NCI-H510A (cell line): ENCODE measurements at regions not wholly inside any gene's neighbourhood (a gene's known extent, or its start where the extent isn't known, plus 50 kb on each side); places are given as distances from the start of the nearest gene placed in this dataset.

Experiments
- DNase-seq: peaks from one replicate; lab custom pipeline; 2025; lab: John Stamatoyannopoulos, UW

DNA sequence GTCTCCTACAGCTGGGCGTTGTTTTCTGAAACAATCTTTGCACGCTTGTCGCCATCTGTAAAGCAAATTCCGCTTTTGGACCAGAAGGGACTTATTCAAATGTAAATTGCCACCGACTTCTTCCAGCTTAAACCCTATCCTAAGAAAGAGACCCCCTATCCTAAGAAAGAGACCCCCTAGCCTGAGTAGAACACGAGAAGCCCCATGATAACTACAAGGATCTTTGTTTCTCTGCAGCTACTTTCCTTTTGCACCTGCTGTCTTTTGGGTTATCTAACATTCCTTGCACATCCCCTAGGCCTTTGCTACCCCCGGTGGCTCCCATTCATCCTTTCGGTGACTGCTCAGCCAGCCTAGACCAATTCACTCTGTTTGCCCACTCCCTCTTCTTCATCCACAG is 536.0 kb upstream of the PRKX start:
- DNase-seq, result no peak

DNA sequence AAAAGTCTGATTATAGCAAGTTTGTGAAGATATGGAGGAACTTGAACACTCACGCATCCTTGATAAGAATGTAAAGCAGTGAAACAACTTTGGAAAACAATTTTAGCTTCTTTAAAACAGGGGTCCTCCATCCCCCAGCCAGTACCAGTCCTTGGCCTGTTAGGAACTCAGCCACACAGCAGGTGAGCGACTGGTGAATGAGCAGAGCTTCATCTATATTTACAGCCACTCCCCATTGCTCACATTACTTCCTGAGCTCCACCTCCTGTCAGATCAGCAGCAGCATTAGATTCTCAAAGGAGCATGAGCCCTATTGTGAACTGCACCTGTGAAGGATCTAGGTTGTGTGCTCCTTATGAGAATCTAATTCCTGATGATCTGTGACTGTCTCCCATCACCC is 530.3 kb upstream of the PRKX start:
- DNase-seq, result no peak

DNA sequence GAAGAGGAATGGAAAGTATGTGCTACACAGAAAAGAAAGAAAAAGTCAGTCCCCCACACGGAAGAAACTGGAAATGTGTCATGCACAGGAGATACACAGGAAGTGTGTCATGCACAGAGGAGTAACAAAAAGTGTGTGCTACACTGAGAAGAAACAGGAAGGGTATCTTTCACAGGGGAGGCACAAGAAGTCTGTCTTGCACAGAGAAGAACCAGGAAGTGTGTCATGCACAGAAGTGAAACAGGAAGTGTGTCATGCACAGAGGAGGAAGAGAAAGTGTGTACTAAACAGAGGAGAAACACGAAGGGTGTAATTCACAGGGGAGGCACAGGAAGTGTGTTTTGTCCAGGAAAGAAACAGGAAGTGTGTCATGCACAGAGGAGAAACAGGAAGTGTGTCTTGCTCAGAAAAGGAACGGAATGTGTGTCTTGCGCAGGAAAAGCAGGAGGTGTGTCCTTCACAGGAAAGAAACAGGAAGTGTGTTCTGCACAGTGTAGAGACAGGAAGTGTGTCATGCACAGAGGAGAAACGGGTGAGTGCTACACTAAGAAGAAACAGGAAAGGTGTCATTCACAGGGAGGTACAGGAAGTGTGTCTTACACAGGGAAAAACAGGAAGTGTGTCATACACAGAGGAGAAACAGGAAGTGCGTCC is 527.2 kb upstream of the PRKX start:
- no peak for DNase-seq

DNA sequence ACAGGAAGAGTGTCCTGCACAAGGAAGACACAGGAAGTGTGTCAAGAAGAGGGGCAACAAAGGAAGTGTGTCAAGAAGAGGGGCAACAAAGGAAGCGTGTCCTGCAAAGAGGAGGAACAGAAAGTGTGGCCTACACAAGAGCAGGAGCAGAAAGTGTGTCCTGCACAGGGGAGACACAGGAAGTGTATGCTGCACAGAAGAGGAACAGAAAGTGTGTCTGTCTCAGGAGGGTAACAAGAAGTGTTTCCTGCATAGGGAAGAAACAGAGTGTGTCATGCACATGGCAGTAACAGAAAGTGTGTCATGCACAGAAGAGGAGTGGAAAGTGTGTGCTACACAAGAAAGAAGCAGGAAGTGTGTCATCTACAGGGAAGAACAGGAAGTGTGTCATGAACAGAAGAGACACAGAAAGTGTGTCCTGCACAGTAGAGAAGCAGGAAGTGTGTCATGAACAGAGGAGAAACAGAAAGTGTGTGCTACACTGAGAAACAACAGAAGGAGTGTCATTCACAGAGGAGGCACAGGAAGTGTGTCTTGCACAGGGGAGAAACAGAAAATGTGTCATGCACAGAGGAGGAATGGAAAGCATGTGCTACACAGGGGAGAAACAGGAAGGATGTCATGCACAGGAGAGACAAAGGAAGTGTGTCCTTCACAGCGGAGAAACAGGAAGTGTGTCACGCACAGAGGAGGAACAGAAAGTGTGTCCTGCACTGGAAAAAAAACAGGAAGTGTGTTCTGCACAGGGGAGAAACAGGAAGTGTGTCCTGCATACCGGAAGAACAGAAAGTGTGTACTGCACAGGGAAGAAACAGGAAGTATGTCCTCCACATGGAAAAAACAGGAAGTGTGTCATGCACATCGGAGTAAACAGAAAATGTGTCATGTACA is 526.4 kb upstream of the PRKX start:
- DNase-seq, result no peak

DNA sequence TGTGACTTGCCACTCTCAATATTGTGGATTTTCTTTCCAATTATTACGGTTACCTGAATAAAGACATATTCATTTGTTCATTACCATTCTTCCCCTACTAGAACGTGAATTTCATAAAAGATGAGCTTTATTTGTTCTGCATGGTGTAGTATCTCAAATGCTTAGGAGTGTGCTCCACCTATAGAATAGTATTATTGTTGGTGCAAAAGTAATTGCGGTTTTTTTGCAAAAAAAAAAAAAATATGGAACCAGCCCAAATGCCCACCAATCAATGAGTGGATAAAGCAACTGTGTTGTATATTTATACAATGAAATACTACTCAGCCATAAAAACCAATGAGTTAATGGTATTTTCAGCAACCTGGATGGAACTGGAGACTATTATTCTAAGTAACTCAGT is 525.5 kb upstream of the PRKX start:
- DNase-seq, result no peak

DNA sequence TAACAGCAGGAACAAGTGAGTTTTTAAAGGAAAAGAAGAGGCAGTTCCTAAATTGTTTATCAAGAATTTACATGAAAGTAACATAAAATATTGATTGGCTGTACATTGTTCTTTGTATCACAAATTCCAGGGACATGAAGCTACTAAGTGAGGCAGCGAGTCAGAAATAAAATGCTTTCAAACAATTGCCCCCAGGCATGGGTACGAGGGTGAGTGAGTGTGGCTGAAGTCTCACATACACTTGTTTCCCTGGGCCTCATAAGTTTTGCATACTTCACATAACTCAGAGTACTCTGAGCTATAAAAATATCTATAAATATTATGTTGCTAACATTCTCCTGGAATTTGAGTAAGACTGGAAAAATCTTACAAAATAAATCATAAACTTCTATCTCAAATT is 511.6 kb upstream of the PRKX start:
- no peak for DNase-seq

DNA sequence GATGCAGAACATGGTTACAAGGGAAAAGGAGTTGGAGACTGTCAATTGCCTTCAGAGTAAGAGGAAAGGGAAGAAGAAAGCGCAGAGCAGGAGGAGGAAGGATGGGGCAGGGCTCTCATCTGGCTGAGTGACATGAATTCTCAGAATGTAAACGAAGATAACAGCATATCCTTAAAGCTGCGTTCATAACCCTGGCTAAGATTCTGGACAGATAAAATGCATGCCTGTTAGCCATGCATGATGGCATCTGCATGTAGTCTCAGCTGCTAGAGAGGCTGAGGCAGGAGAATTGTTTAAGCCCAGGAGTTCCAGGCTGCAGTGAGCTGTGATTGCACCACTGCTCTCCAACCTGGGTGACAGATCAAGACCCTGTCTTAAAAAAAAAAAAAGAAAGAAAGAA is 493.5 kb upstream of the PRKX start:
- no peak for DNase-seq

DNA sequence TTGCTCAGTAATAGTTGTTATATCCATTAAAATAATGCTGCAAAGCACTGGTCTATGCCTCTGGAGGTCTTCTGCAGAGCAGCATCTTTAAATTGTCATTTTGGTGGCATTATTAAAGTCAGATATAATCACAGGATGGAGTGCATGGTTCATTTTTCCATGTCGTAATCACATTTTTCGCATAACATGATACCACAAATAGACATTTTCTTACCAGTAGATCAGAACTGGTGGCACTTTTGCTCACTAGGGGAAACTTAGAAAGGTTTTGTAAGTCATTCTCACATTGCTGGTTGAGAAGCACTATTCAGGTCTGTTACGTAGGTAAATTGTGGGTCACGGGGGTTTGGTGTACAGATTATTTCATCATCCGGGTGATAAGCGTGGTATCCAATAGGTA is 484.5 kb upstream of the PRKX start:
- DNase-seq, result no peak

DNA sequence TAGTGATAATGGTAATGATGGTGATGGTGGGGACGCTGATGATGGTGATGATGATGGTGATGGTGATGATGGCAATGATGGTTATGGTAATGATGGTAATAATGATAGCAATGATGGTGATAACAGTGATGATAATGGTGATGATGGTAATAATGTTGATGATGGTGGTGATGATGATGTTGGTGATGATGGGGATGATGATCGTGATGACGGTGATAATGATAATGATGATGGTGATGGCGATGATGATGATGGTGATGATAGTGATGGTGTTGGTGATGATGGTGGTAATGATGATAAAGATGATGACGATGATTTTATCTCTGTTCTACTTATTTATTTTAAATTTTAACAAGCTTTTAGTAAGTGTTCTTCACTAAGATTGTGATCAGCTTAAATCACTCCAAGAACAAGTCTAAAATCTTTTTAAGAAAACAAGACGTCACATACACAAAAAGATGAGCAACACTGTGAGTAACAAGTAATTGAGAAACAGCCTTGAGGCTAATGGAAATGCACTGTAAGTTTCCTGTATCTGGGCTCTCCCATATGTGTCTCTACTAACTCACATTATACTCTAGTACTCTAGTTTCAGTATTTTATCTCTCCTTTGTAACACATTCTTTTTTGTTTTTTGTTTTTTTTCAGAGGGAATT is 480.2 kb upstream of the PRKX start:
- DNase-seq, result no peak

DNA sequence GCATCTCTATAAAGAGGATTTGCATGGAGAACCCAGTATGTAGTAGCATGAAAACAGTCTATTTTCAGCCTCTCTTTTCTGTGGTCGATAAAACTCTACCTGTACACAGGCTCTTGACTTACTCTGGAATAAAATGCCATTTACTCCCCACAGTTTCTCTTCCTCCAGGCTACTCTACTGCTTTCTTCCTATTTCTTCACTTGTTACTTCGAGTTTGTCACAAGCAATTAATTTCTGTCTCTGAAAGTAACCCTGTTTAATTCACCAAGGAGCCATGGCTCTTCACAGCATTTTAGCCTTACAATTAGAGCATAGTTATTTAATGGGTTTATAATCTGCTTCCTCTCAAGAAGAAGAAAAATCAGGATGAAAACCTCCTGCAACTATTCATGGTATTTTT is 472.9 kb upstream of the PRKX start:
- no peak for DNase-seq

DNA sequence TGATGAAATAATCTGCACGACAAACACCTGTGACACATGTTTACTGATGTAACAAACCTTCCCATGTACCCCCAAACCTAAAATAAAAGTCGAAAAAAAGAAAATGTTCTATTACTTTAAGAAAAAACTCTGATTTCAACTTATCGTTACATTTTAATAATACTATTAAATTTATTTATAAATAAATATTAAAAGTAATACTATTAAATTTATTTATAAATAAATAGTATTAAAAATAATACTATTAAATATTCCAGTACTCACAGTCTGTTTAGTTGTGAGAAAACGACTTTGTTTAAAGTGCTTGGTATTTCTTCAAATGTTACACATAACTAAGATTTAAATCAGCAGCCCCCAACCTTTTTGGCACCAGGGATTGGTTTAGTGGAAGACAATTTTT is 471.6 kb upstream of the PRKX start:
- no peak for DNase-seq

DNA sequence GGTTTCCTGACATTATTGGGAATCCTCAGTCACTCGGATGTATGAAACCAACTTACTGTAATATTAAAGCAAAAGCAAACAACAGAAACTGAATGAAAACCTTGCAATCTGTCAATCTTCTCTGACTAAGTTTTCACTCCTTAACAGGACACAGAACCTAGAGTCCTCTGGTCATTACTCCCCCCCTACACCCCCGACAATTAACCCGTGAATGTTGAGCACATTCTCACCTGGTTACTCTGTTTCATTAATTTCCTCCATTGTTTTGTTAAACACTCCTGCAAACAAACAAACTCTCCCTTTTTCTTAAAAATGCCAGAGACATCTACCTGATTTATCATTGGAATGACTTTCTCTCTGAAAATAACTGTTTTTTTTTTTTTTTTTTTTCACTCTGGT is 469.0 kb upstream of the PRKX start:
- no peak for DNase-seq

DNA sequence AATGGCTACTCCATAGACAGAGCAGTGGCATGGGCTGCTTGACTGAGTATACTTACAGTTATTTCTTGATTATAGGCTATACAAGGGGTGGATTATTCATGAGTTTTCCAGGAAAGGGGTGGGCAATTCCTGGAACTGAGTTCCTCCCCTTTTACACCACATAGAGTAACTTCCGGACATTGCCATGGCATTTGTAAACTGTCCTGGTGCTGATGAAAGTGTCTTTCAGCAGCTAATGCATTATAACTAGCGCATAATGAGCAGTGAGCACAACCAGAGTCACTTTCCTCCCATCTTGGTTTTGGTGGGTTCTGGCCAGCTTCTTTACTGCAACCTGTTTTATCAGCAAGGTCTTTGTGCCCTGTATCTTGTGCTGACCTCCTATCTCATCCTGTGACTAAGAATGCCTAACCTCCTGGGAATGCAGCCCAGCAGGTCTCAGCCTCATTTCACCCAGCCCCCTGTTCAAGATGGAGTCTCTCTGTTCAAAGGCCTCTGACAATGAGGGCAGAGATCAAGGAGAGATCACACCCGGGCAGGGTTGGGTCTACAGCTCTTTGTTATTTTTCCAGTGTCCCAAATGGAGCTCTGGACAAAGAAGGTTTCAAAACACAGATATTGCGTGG is 468.4 kb upstream of the PRKX start:
- DNase-seq, result no peak

DNA sequence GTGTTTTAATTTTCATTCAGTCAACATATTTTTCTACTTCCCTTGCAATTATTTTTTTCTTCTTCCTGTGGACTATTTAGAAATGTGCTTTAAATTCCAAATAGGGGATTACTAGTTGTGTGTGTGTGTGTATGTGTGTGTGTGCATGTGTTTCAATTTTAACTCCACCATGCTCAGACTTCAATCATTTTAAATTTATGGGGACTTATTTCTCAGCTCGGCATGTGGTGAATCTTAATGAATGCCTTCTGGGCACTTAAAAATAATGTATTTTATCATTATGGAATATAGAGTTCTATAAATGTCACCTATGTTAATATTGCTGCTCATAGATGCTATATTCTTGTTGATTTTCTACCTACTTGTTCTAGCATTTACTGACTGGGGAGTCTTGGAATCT is 465.6 kb upstream of the PRKX start:
- no peak for DNase-seq

DNA sequence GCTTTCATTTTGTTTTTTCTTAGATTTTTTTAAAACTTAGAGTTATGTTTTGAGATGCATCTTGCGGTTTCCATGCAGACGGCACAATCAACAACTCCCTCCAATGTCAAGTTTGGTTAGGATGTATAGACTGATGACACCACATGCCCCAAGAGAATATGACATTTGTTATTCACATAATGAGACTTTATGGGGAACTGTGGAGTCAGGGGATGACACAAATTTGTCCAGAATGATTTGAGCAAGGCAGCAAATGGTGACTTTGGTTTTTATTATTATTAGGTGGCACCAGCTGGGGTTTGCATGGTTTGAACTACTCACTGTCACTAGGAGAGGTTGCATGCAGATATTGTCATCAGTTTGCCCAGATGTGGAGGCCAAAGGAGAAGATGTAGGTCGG is 461.8 kb upstream of the PRKX start:
- DNase-seq, result no peak

DNA sequence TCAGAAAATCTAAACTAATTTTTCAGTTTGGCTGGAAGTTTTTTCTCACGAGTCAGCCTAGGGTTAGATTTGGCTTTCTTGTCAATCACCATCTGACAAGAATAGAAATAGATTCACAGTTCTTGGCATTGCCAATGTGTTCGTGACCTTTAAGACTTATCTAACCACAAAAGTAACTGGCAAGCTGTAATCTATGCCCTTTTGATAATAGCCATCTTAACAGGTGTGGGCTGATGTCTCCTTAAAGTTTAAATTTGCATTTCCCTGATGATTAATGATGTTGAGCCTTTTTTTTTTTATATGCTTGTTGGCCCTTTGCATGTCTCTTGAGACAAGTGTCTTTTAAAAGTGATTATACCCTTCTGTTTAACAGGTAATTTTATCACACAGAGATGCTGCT is 460.3 kb upstream of the PRKX start:
- DNase-seq, result no peak

DNA sequence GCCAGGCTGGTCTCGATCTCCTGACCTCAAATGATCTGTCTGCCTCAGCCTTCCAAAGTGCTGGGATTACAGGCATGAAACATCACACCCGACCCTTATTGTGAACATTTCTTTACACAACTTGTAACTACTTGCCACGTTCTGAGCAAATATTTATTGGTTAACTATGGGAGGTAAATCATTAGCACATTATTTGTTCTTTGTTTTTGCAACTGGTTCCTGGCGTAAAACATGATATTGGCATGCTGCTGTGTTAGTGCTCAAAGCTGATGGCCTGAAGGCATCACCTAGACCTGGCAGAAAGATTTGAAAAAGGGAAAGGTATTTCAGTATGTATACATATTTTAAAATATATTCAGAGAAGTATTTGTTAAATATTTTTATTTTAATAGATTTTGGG is 438.3 kb upstream of the PRKX start:
- no peak for DNase-seq

DNA sequence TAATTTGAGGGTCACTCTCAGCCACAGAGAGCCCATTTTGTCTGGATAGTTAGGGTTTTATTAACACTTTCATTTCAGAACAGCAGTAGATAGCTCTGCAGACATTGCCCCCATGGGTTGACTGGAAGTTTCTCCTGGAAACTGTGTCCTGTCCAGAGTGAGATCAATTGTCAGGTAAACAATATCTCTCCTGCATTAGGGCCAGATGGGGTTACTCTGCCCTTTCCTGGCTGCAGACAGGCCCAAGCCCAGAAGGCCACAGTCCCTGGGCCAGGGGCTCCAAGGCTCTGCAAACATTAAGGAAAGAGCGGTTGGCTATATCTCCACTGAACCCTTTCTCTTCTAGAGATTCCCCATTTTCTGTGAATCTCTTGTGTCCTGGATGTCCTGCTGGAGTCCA is 436.8 kb upstream of the PRKX start:
- no peak for DNase-seq

DNA sequence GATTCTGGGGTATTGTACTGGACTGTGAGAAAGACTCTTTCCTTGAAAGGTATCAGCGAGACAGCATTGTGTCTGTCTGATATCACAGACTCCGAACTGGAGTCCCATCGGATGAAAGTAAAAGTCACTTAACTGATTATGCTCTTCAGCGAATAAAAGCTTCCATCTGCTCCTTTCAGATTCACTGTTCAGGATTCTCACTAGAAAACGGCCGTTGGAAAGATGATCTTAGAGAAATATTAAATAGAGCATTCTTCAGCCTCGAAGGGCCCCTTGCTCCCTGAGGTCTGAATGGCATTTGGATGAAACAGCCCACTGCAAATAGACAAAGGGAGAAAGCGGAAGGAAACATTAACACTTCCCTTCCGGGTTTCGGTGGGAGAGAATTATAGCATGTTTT is 416.2 kb upstream of the PRKX start:
- DNase-seq, result no peak

DNA sequence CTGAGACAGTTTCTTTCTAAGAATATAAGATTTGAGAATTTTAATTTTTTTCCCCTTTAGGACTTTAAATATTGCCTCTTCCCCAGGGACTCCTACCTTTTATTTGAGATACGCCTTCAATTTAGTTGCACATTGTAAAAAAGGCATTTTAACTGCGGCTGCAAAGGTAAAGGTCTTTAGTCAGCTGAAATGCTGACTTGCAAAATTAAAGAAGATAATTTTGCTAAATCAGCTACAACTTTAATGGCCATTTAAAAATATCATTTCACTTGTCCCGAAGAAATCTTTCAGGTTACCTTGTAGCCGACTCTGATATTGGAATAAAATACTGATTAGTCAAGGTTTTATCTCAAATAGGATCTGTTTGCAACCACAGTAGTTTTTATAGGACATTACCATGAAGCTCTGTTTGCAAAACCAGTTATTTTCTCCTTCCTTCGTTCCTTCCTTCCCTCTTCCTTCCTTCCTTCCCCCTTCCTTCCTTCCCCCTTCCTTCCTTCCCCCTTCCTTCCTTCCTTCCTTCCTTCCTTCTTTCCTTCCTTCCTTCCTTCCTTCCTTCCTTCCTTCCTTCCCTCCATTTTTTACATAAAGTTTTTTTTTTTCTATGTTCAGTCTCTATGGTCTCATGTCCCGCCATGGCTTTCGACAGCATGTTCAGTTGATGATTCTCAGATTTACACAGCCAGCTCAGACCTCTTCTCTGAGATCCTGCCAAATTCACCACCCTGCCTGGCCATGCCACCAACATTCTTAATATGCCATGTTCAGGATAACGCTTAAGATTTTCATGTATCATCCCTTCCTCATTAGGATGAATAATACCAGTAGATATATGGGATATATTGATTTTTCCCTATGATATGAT is 405.4 kb upstream of the PRKX start:
- DNase-seq, result no peak

DNA sequence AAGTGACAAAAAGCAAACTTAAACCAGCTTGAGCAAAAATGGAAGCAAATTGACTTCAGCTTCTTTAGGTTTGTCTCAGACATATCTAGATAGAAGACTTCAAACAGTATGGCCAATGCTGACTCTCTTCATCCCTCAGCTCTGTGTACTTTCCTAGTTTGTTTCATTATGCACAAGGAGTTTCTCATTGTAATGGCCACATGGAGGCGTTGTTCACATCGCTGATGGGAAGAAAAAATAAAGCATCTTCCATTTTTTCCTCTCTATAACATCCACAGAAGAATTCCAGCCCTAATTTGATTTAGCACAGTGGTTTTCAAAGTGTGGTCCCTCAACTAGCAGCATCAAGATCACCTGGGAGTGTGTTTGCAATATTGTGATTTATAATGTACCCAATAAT is 397.5 kb upstream of the PRKX start:
- DNase-seq, result no peak

DNA sequence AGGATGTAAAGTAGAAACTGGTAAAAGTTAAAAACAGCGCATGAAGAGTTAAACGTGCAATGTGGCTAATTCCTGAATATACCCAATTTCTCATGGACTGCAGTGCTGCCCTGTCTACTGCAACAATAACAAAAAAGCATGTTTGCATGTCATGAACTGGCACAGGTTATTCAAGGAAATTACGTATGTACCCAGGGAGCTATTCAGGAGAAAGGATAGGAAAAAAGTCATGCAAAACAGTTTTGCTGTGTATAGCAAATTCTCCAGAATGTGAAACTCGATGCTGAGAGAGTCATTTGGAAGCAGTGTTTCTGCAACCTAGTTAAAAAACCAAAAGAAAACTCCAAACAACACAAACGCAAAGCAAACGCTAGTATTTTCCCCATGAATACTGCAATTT is 381.5 kb upstream of the PRKX start:
- DNase-seq, result no peak
